GM10266 (cell line): ENCODE measurements at regions not wholly inside any gene's neighbourhood (a gene's known extent, or its start where the extent isn't known, plus 50 kb on each side); places are given as distances from the start of the nearest gene placed in this dataset.

Experiments used
- DNase-seq: peaks from one replicate; pipeline ENCODE4 v3.0.0; 2012; ENCODE audit errors: extremely low spot score
- CTCF ChIP-seq: IDR thresholded peaks from 2 replicates; pipeline ENCODE4 v1.5.1; 2012; ENCODE audit warnings: mild to moderate bottlenecking, low read depth; ENCODE audit not compliant: control insufficient read depth, insufficient read depth; ENCODE audit errors: missing control alignments

- no peak for DNase-seq
- TF ChIP-seq CTCF, result no peak
Observed at GRCh38 chr7:15798081-15798480, 111.6 kb upstream of the MEOX2 start.

GRCh38 chr7:15795393-15795792 lies 108.9 kb upstream of the MEOX2 start:
- TF ChIP-seq CTCF, result no peak
- no peak for DNase-seq

- no peak for TF ChIP-seq CTCF
- no peak for DNase-seq
Observed at GRCh38 chr7:15794801-15795200, 108.3 kb upstream of the MEOX2 start.

- no peak for TF ChIP-seq CTCF
- DNase-seq, result no peak
Observed at GRCh38 chr7:15784694-15785030, 98.2 kb upstream of the MEOX2 start.

GRCh38 chr7:15783987-15784693 lies 97.7 kb upstream of the MEOX2 start:
- TF ChIP-seq CTCF, result no peak
- no peak for DNase-seq

- TF ChIP-seq CTCF, result no peak
- no peak for DNase-seq
Observed at GRCh38 chr7:15782656-15783055, 96.2 kb upstream of the MEOX2 start.

- TF ChIP-seq CTCF, result no peak
- DNase-seq, result no peak
Observed at GRCh38 chr7:15781944-15782343, 95.5 kb upstream of the MEOX2 start.
